HEK293 (cell line): ENCODE measurements at regions not wholly inside any gene's neighbourhood (a gene's known extent, or its start where the extent isn't known, plus 50 kb on each side); places are given as distances from the start of the nearest gene placed in this dataset.

Source experiments
- CTCF ChIA-PET: fragments of 350-600 bp; formaldehyde crosslinking; extraction: SDS; loops from one replicate; lab custom pipeline; 2021; ENCODE audit warnings: antibody characterized with exemption; lab: Yijun Ruan, JAX
- POLR2A ChIA-PET: fragments of 300-600 bp; formaldehyde crosslinking; extraction: SDS; loops from one replicate; lab custom pipeline; 2020; ENCODE audit warnings: antibody characterized with exemption, inconsistent platforms; lab: Yijun Ruan, JAX
- H3K27ac ChIP-seq: fragments of 200-500 bp; sonication (Bioruptor generic); 2 replicates; pipeline ENCODE4 v1.5.1; 2014; ENCODE audit warnings: low read depth, low read length, control low read depth, inconsistent platforms; ENCODE audit errors: extremely low read depth
- H3K36me3 ChIP-seq, 2 experiments: fragments of 200-500 bp in 1 of 2; sonication (Bioruptor generic) in 1 of 2; 1 replicate in 1 of 2; 2 replicates in 1 of 2; pipeline ENCODE4 v1.5.1; 2014 to 2017; ENCODE audit warnings: inconsistent platforms in 2 of 2, low read length in 2 of 2; ENCODE audit not compliant: control insufficient read depth in 2 of 2, insufficient read depth in 1 of 2
- H3K4me1 ChIP-seq: fragments of 200-500 bp; sonication (Bioruptor generic); 2 replicates; pipeline ENCODE4 v1.5.1; 2014; ENCODE audit warnings: mild to moderate bottlenecking, low read length, inconsistent platforms; ENCODE audit not compliant: control insufficient read depth, insufficient read depth
- H3K4me3 ChIP-seq: 2 replicates; pipeline ENCODE4 v1.5.1; 2011; ENCODE audit warnings: low read depth, mild to moderate bottlenecking, control low read depth, low read length, moderate library complexity
- H3K9me3 ChIP-seq: fragments of 200-500 bp; sonication (Bioruptor generic); 2 replicates; pipeline ENCODE4 v1.5.1; 2014; ENCODE audit warnings: low read depth, low read length, inconsistent platforms; ENCODE audit not compliant: control insufficient read depth, insufficient read depth
- CTCF ChIP-seq: fragments of 450-650 bp; formaldehyde crosslinking; IDR thresholded peaks from 2 replicates; pipeline ENCODE4 v1.5.1; 2016; ENCODE audit warnings: missing biosample characterization, missing genetic modification characterization
- GLI2 ChIP-seq: fragments of 450-650 bp; formaldehyde crosslinking; IDR thresholded peaks from 2 replicates; pipeline ENCODE4; 2017; ENCODE audit warnings: missing biosample characterization, missing genetic modification characterization, low read depth, borderline replicate concordance
- SALL2 ChIP-seq: fragments of 450-650 bp; formaldehyde crosslinking; IDR thresholded peaks from 2 replicates; pipeline ENCODE4 v1.5.0; 2017; ENCODE audit warnings: missing biosample characterization, mild to moderate bottlenecking, missing genetic modification characterization, borderline replicate concordance
- YY1 ChIP-seq: fragments of 450-650 bp; formaldehyde crosslinking; IDR thresholded peaks from 2 replicates; pipeline ENCODE4 v1.5.1; 2018; ENCODE audit warnings: missing biosample characterization, missing genetic modification characterization
- ZNF132 ChIP-seq: fragments of 450-650 bp; formaldehyde crosslinking; IDR thresholded peaks from 2 replicates; pipeline ENCODE4 v1.5.1; 2017; ENCODE audit warnings: missing biosample characterization, missing genetic modification characterization, borderline replicate concordance
- ZNF175 ChIP-seq: fragments of 450-650 bp; formaldehyde crosslinking; IDR thresholded peaks from 2 replicates; pipeline ENCODE4 v1.5.1; 2016; ENCODE audit warnings: missing biosample characterization, missing genetic modification characterization
- ZNF214 ChIP-seq: fragments of 450-650 bp; formaldehyde crosslinking; IDR thresholded peaks from 2 replicates; pipeline ENCODE4 v1.5.1; 2017; ENCODE audit warnings: missing biosample characterization, mild to moderate bottlenecking, missing genetic modification characterization, borderline replicate concordance
- ZNF248 ChIP-seq: fragments of 450-650 bp; formaldehyde crosslinking; IDR thresholded peaks from 2 replicates; pipeline ENCODE4 v1.5.1; 2017; ENCODE audit warnings: missing biosample characterization, missing genetic modification characterization
- ZNF362 ChIP-seq: fragments of 450-650 bp; formaldehyde crosslinking; IDR thresholded peaks from 2 replicates; pipeline ENCODE4 v1.5.1; 2016; ENCODE audit warnings: missing biosample characterization, missing genetic modification characterization
- ZNF433 ChIP-seq: fragments of 450-650 bp; formaldehyde crosslinking; IDR thresholded peaks from 2 replicates; pipeline ENCODE4 v1.5.1; 2016; ENCODE audit warnings: missing biosample characterization, missing genetic modification characterization, low read depth
- ZNF473 ChIP-seq: fragments of 450-650 bp; formaldehyde crosslinking; IDR thresholded peaks from 2 replicates; pipeline ENCODE4 v1.5.1; 2017; ENCODE audit warnings: missing biosample characterization, missing genetic modification characterization
- ZNF501 ChIP-seq: fragments of 450-650 bp; formaldehyde crosslinking; IDR thresholded peaks from 2 replicates; pipeline ENCODE4 v1.5.1; 2016; ENCODE audit warnings: missing biosample characterization, missing genetic modification characterization
- ZNF514 ChIP-seq: fragments of 450-650 bp; formaldehyde crosslinking; IDR thresholded peaks from 2 replicates; pipeline ENCODE4 v1.5.1; 2016; ENCODE audit warnings: missing biosample characterization, missing genetic modification characterization
- ZNF529 ChIP-seq: fragments of 450-650 bp; formaldehyde crosslinking; IDR thresholded peaks from 2 replicates; pipeline ENCODE4 v1.5.1; 2017; ENCODE audit warnings: missing genetic modification characterization, missing biosample characterization; ENCODE audit not compliant: insufficient replicate concordance
- ZNF558 ChIP-seq: fragments of 450-650 bp; formaldehyde crosslinking; IDR thresholded peaks from 2 replicates; pipeline ENCODE4 v1.5.1; 2016; ENCODE audit warnings: missing biosample characterization, missing genetic modification characterization
- ZNF623 ChIP-seq: fragments of 450-650 bp; formaldehyde crosslinking; IDR thresholded peaks from 2 replicates; pipeline ENCODE4 v1.5.1; 2016; ENCODE audit warnings: missing biosample characterization, missing genetic modification characterization
- ZNF624 ChIP-seq: fragments of 450-650 bp; formaldehyde crosslinking; IDR thresholded peaks from 2 replicates; pipeline ENCODE4 v1.5.1; 2017; ENCODE audit warnings: missing biosample characterization, missing genetic modification characterization
- ZNF629 ChIP-seq: fragments of 450-650 bp; formaldehyde crosslinking; IDR thresholded peaks from 2 replicates; pipeline ENCODE4 v1.5.1; 2017; ENCODE audit warnings: missing biosample characterization, missing genetic modification characterization
- ZNF670 ChIP-seq: fragments of 450-650 bp; formaldehyde crosslinking; IDR thresholded peaks from 2 replicates; pipeline ENCODE4 v1.5.1; 2016; ENCODE audit warnings: missing biosample characterization, missing genetic modification characterization, low read depth
- ZNF701 ChIP-seq: fragments of 450-650 bp; formaldehyde crosslinking; IDR thresholded peaks from 2 replicates; pipeline ENCODE4 v1.5.1; 2016; ENCODE audit warnings: missing biosample characterization, missing genetic modification characterization
- ZNF791 ChIP-seq: fragments of 450-650 bp; formaldehyde crosslinking; IDR thresholded peaks from 2 replicates; pipeline ENCODE4 v1.5.1; 2016; ENCODE audit warnings: missing biosample characterization, missing genetic modification characterization
- TF ChIP-seq, protein P1 (sequence below): fragments of 450-650 bp; formaldehyde crosslinking; IDR thresholded peaks from 2 replicates; pipeline ENCODE4 v1.5.1; 2017; ENCODE audit warnings: missing biosample characterization, missing genetic modification characterization
- TF ChIP-seq, protein P2 (sequence below): fragments of 450-650 bp; IDR thresholded peaks from 2 replicates; pipeline ENCODE4 v1.5.1; 2018; ENCODE audit warnings: missing biosample characterization, missing genetic modification characterization
- TF ChIP-seq, protein P3 (sequence below): fragments of 450-650 bp; formaldehyde crosslinking; IDR thresholded peaks from 2 replicates; pipeline ENCODE4 v1.5.1; 2016; ENCODE audit warnings: missing biosample characterization, missing genetic modification characterization

GRCh38 chrX:129092242-129092641 is 431.0 kb downstream of the SMARCA1 start:
- Histone ChIP-seq H3K36me3 (no peaks in the 10 kb centered on the region), H3K4me3 (no peak overlapping the region), H3K9me3 (no peaks in the 10 kb centered on the region), H3K27ac (no peak overlapping the region), H3K4me1 (no peaks in the 10 kb centered on the region)
- TF ChIP-seq ZNF629 (tag by site-specific recombination), result no peak
- TF ChIP-seq, protein P1, sequence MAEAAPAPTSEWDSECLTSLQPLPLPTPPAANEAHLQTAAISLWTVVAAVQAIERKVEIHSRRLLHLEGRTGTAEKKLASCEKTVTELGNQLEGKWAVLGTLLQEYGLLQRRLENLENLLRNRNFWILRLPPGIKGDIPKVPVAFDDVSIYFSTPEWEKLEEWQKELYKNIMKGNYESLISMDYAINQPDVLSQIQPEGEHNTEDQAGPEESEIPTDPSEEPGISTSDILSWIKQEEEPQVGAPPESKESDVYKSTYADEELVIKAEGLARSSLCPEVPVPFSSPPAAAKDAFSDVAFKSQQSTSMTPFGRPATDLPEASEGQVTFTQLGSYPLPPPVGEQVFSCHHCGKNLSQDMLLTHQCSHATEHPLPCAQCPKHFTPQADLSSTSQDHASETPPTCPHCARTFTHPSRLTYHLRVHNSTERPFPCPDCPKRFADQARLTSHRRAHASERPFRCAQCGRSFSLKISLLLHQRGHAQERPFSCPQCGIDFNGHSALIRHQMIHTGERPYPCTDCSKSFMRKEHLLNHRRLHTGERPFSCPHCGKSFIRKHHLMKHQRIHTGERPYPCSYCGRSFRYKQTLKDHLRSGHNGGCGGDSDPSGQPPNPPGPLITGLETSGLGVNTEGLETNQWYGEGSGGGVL, result no peak
- no peak for TF ChIP-seq ZNF791 (tag by site-specific recombination)
- no peak for TF ChIP-seq ZNF529
- POLR2A ChIA-PET, result no interaction called here
- CTCF ChIA-PET, result interaction anchor here (0.6 to 1.4 kb wide), 3 partner anchors 22 to 310 kb away, joined by 3 read pairs; no protein-coding TSS in a partner anchor

GRCh38 chrX:129091097-129091496 is 432.2 kb downstream of the SMARCA1 start:
- CTCF ChIA-PET, result interaction anchor here (0.7 to 1.4 kb wide), 2 partner anchors 23 to 200 kb away, joined by 3 read pairs; no protein-coding TSS in a partner anchor
- POLR2A ChIA-PET, result no interaction called here
- Histone ChIP-seq H3K4me3 (no peak overlapping the region), H3K9me3 (no peaks in the 10 kb centered on the region), H3K27ac (no peak overlapping the region), H3K4me1 (no peaks in the 10 kb centered on the region), H3K36me3 (no peaks in the 10 kb centered on the region)
- no peak for TF ChIP-seq SALL2 (tag by site-specific recombination)
- TF ChIP-seq ZNF132 (tag by site-specific recombination), result no peak
- TF ChIP-seq ZNF362, result no peak
- no peak for TF ChIP-seq ZNF473
- TF ChIP-seq, protein P2, sequence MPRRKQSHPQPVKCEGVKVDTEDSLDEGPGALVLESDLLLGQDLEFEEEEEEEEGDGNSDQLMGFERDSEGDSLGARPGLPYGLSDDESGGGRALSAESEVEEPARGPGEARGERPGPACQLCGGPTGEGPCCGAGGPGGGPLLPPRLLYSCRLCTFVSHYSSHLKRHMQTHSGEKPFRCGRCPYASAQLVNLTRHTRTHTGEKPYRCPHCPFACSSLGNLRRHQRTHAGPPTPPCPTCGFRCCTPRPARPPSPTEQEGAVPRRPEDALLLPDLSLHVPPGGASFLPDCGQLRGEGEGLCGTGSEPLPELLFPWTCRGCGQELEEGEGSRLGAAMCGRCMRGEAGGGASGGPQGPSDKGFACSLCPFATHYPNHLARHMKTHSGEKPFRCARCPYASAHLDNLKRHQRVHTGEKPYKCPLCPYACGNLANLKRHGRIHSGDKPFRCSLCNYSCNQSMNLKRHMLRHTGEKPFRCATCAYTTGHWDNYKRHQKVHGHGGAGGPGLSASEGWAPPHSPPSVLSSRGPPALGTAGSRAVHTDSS (tag by site-specific recombination), result no peak
- TF ChIP-seq CTCF, result no peak
- no peak for TF ChIP-seq ZNF514
- TF ChIP-seq, protein P3, sequence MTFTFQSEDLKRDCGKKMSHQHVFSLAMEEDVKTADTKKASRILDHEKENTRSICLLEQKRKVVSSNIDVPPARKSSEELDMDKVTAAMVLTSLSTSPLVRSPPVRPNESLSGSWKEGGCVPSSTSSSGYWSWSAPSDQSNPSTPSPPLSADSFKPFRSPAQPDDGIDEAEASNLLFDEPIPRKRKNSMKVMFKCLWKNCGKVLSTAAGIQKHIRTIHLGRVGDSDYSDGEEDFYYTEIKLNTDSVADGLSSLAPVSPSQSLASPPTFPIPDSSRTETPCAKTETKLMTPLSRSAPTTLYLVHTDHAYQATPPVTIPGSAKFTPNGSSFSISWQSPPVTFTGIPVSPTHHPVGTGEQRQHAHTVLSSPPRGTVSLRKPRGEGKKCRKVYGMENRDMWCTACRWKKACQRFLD (tag by site-specific recombination), result no peak
- no peak for TF ChIP-seq ZNF701
- TF ChIP-seq ZNF558, result no peak
- no peak for TF ChIP-seq YY1 (tag by site-specific recombination)
- TF ChIP-seq ZNF670 (tag by site-specific recombination), result no peak
- TF ChIP-seq ZNF214 (tag by site-specific recombination), result no peak
- TF ChIP-seq ZNF501 (tag by site-specific recombination), result no peak
- no peak for TF ChIP-seq GLI2 (tag by site-specific recombination)
- no peak for TF ChIP-seq ZNF433
- no peak for TF ChIP-seq ZNF248 (tag by site-specific recombination)
- TF ChIP-seq ZNF175 (tag by site-specific recombination), result no peak
- no peak for TF ChIP-seq ZNF624
- no peak for TF ChIP-seq ZNF623 (tag by site-specific recombination)
